ENCODE measurements at regions not wholly inside any gene's neighbourhood (a gene's known extent, or its start where the extent isn't known, plus 50 kb on each side); places are given as distances from the start of the nearest gene placed in this dataset.

DNA sequence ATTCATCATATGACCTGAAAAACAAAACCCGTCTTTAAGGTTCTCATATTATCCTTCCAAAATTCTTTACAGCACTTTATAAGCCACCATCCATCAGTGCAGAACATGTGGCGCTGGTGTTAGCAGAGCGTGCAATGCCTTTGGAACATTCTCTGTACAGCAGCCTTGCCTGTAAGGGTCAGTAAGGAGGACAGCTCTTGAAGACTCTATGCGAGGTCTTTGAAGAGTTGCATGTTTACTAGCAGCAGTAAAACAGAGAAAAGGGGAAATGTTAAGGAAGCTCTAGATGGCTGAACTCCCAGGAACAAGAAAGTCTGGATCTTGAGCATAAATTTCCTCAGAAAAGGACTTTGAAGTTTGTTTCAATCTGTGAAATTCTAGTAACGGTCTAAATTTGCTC lies 365.6 kb downstream of the DUSP10 start:
- H3K4me1 Mint-ChIP-seq = no peaks in the 10 kb centered on the region
- H3K9ac ChIP-seq (ENCODE audit: extremely low read depth, low read length, poor library complexity, severe bottlenecking) = no peak overlapping the region
- H3K4me1 ChIP-seq (ENCODE audit: control insufficient read depth, insufficient read depth, low read length) = no peaks in the 10 kb centered on the region
- H3K27me3 ChIP-seq (ENCODE audit: control insufficient read depth, insufficient read depth, low read length, poor library complexity, severe bottlenecking) = no peaks in the 10 kb centered on the region
- no peak overlapping the region for H3K27ac ChIP-seq (ENCODE audit: low read depth, low read length)
- H3K9me3 Mint-ChIP-seq = no peaks in the 10 kb centered on the region
- no peaks in the 10 kb centered on the region for H3K27me3 Mint-ChIP-seq (ENCODE audit: insufficient read depth)
- WGBS, 2 experiments (ENCODE audit: insufficient coverage in 1 of 2, insufficient read length in 1 of 2) = 98 to 100% methylated on average over 3 to 5 of the region's 5 CpGs
- no peaks in the 10 kb centered on the region for H3K36me3 ChIP-seq (ENCODE audit: control insufficient read depth, insufficient read depth, low read length)
- H3K4me3 ChIP-seq (ENCODE audit: low read length) = no peak overlapping the region
- peaks cover 7% of the 10 kb centered on the region for H3K36me3 Mint-ChIP-seq (ENCODE audit: low read depth)
- DNase-seq = no peak
- H3K4me3 Mint-ChIP-seq = no peak overlapping the region
- no peaks in the 10 kb centered on the region for H3K9me3 ChIP-seq (ENCODE audit: control insufficient read depth, low read length)
- TF ChIP-seq, protein P1, sequence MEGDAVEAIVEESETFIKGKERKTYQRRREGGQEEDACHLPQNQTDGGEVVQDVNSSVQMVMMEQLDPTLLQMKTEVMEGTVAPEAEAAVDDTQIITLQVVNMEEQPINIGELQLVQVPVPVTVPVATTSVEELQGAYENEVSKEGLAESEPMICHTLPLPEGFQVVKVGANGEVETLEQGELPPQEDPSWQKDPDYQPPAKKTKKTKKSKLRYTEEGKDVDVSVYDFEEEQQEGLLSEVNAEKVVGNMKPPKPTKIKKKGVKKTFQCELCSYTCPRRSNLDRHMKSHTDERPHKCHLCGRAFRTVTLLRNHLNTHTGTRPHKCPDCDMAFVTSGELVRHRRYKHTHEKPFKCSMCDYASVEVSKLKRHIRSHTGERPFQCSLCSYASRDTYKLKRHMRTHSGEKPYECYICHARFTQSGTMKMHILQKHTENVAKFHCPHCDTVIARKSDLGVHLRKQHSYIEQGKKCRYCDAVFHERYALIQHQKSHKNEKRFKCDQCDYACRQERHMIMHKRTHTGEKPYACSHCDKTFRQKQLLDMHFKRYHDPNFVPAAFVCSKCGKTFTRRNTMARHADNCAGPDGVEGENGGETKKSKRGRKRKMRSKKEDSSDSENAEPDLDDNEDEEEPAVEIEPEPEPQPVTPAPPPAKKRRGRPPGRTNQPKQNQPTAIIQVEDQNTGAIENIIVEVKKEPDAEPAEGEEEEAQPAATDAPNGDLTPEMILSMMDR (conservative IDR thresholded peaks at IDR 0.05) = no peak
- H3K27ac Mint-ChIP-seq = no peak overlapping the region

GRCh38 chr1:221381910-221382623 lies 359.8 kb downstream of the DUSP10 start:
- H3K27ac Mint-ChIP-seq = no peak overlapping the region
- Histone ChIP-seq H3K9me3 (ENCODE audit: control insufficient read depth, low read length) (no peaks in the 10 kb centered on the region), H3K27ac (ENCODE audit: low read depth, low read length) (no peak overlapping the region), H3K27me3 (ENCODE audit: control insufficient read depth, insufficient read depth, low read length, poor library complexity, severe bottlenecking) (no peaks in the 10 kb centered on the region), H3K4me1 (ENCODE audit: control insufficient read depth, insufficient read depth, low read length) (no peaks in the 10 kb centered on the region), H3K9ac (ENCODE audit: extremely low read depth, low read length, poor library complexity, severe bottlenecking) (no peak overlapping the region), H3K4me3 (ENCODE audit: low read length) (no peak overlapping the region), H3K36me3 (ENCODE audit: control insufficient read depth, insufficient read depth, low read length) (no peaks in the 10 kb centered on the region)
- peaks cover 19% of the 10 kb centered on the region for H3K36me3 Mint-ChIP-seq (ENCODE audit: low read depth)
- 60 to 82% methylated on average over 1 to 3 of the region's 3 CpGs for WGBS, 2 experiments (ENCODE audit: insufficient coverage in 1 of 2, insufficient read length in 1 of 2)
- peaks cover 19% of the 10 kb centered on the region for H3K9me3 Mint-ChIP-seq
- TF ChIP-seq, protein P1 (conservative IDR thresholded peaks at IDR 0.05) = no peak
- no peak overlapping the region for H3K4me3 Mint-ChIP-seq
- no peaks in the 10 kb centered on the region for H3K27me3 Mint-ChIP-seq (ENCODE audit: insufficient read depth)
- H3K4me1 Mint-ChIP-seq = peaks cover 7% of the 10 kb centered on the region
- no peak for DNase-seq

DNA sequence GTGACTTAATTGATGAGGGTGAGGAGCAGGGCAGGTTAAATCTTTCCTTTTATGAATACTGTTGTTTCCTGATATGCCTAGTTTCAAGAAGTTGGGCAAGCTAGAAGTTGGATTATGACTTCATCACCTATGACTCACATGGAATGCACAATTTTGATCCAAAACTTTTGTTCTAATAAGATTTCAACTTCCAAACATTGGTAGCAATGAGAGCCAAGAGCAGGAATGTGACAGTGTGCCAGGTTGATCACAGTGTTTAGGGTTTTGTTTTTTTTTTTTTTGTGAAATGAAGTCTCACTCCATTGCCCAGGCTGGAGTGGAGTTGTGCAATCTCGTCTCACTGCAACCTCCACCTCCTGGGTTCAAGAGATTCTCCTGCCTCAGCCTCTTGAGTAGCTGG lies 349.4 kb downstream of the DUSP10 start:
- no peaks in the 10 kb centered on the region for H3K4me1 ChIP-seq (ENCODE audit: control insufficient read depth, insufficient read depth, low read length)
- DNase-seq = no peak
- H3K4me3 ChIP-seq (ENCODE audit: low read length) = no peak overlapping the region
- TF ChIP-seq, protein P1 (conservative IDR thresholded peaks at IDR 0.05) = no peak
- peaks cover 30% of the 10 kb centered on the region for H3K27me3 Mint-ChIP-seq (ENCODE audit: insufficient read depth)
- no peak overlapping the region for H3K4me3 Mint-ChIP-seq
- no peaks in the 10 kb centered on the region for H3K36me3 ChIP-seq (ENCODE audit: control insufficient read depth, insufficient read depth, low read length)
- peaks cover 45% of the 10 kb centered on the region for H3K9me3 ChIP-seq (ENCODE audit: control insufficient read depth, low read length)
- H3K9ac ChIP-seq (ENCODE audit: extremely low read depth, low read length, poor library complexity, severe bottlenecking) = no peak overlapping the region
- H3K27ac ChIP-seq (ENCODE audit: low read depth, low read length) = no peak overlapping the region
- H3K36me3 Mint-ChIP-seq (ENCODE audit: low read depth) = peaks cover 43% of the 10 kb centered on the region
- peaks cover 5% of the 10 kb centered on the region for H3K27me3 ChIP-seq (ENCODE audit: control insufficient read depth, insufficient read depth, low read length, poor library complexity, severe bottlenecking)
- H3K4me1 Mint-ChIP-seq = peaks cover 4% of the 10 kb centered on the region
- 81% methylated on average over 1 of the region's 1 CpG; no CpG with 5 or more reads in 1 of the 2 experiments for WGBS, 2 experiments (ENCODE audit: insufficient coverage in 1 of 2, insufficient read length in 1 of 2)
- H3K27ac Mint-ChIP-seq = no peak overlapping the region
- peaks cover 63% of the 10 kb centered on the region for H3K9me3 Mint-ChIP-seq
